Breast epithelium (tissue), 3 donors: ENCODE measurements at regions not wholly inside any gene's neighbourhood (a gene's known extent, or its start where the extent isn't known, plus 50 kb on each side); places are given as distances from the start of the nearest gene placed in this dataset.

Source experiments
- POLR2A ChIP-seq: fragments of 450-650 bp; IDR thresholded peaks from one replicate; pipeline ENCODE4 v1.6.1; 2016; ENCODE audit warnings: antibody characterized with exemption, mild to moderate bottlenecking, moderate library complexity
- TF ChIP-seq, protein P1 (sequence below), 3 donors: fragments of 450-650 bp; IDR thresholded peaks; one replicate each; pipeline ENCODE4 v1.5.1; 2016 to 2017; ENCODE audit warnings: antibody characterized with exemption in 3 of 3, mild to moderate bottlenecking in 3 of 3, moderate library complexity in 3 of 3

DNA sequence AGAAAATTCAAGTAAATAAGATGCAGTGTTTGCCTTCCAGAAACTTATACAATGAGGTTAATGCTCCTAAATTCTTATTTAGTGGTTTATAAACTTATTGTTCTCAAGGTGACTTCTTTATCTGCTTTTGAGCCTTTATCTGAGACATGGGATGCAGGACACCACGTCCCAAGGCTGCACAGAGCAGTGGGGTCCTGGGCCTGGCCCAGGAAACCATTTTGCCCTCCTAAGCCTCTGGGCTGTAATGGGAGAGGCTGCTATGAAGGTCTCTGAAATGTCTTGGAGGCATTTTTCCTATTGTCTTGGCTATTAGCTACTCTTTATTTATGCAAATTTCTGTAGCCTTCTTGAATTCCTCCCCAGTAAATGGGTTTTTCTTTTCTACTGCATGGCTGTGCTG is 652.6 kb upstream of the SETBP1 start:
- TF ChIP-seq, protein P1, sequence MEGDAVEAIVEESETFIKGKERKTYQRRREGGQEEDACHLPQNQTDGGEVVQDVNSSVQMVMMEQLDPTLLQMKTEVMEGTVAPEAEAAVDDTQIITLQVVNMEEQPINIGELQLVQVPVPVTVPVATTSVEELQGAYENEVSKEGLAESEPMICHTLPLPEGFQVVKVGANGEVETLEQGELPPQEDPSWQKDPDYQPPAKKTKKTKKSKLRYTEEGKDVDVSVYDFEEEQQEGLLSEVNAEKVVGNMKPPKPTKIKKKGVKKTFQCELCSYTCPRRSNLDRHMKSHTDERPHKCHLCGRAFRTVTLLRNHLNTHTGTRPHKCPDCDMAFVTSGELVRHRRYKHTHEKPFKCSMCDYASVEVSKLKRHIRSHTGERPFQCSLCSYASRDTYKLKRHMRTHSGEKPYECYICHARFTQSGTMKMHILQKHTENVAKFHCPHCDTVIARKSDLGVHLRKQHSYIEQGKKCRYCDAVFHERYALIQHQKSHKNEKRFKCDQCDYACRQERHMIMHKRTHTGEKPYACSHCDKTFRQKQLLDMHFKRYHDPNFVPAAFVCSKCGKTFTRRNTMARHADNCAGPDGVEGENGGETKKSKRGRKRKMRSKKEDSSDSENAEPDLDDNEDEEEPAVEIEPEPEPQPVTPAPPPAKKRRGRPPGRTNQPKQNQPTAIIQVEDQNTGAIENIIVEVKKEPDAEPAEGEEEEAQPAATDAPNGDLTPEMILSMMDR (IDR thresholded peaks at IDR 0.05) = no peak
- no peak for TF ChIP-seq POLR2A
